ENCODE measurements at regions not wholly inside any gene's neighbourhood (a gene's known extent, or its start where the extent isn't known, plus 50 kb on each side); places are given as distances from the start of the nearest gene placed in this dataset.

DNA sequence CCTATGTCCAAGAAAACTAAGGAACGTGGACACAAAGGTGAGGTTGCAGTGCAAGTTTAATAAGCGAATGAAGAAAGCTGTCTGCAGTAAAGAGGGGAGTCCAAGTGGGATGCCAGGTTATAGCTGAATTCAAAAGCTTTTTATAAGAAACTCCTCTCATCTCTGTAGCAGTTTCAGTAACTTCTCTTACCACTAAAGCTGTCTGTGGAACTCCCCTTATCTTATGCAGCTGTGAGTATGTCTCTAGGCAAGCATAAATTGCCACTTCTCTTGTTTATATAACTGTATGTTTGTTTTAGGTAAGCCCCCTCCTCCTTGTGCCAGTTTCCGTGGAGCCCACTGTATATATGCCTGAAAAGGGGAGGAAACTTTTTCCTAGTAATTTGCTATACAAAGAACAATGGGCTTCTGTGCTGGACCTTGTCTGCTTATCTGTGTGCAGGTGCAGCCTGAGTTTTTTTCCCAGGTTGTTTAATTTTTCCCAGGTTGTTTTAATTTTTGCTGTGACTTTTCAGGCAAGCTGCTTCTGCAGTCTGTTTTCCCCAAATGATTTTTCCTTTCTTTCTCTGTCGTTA, 875.1 kb upstream of the EPHA6 start:
- TF ChIP-seq CTCF (IDR thresholded peaks at IDR 0.05; ENCODE audit: insufficient read depth, low read depth, low read length, missing control alignments), result no peak
- DNase-seq (ENCODE audit: low read depth), result no peak
- H3K4me3 ChIP-seq (ENCODE audit: low read length), result no peak overlapping the region

- TF ChIP-seq CTCF (IDR thresholded peaks at IDR 0.05; ENCODE audit: insufficient read depth, low read depth, low read length, missing control alignments), result no peak
- no peak for DNase-seq (ENCODE audit: low read depth)
- H3K4me3 ChIP-seq (ENCODE audit: low read length), result no peak overlapping the region
Observed at GRCh38 chr3:95965704-95966336, 848.6 kb upstream of the EPHA6 start.

- DNase-seq (ENCODE audit: low read depth), result no peak
- no peak for TF ChIP-seq CTCF (IDR thresholded peaks at IDR 0.05; ENCODE audit: insufficient read depth, low read depth, low read length, missing control alignments)
- no peak overlapping the region for H3K4me3 ChIP-seq (ENCODE audit: low read length)
Observed at GRCh38 chr3:95971573-95971972, 842.8 kb upstream of the EPHA6 start.

GRCh38 chr3:95994338-95994737, 820.1 kb upstream of the EPHA6 start:
- no peak for TF ChIP-seq CTCF (IDR thresholded peaks at IDR 0.05; ENCODE audit: insufficient read depth, low read depth, low read length, missing control alignments)

GRCh38 chr3:96000966-96001365, 813.4 kb upstream of the EPHA6 start:
- no peak for TF ChIP-seq CTCF (IDR thresholded peaks at IDR 0.05; ENCODE audit: insufficient read depth, low read depth, low read length, missing control alignments)
- DNase-seq (ENCODE audit: low read depth), result no peak
- H3K4me3 ChIP-seq (ENCODE audit: low read length), result no peak overlapping the region

More at GRCh38 chr3:95994338-95994737, 820.1 kb upstream of the EPHA6 start:
- no peak for DNase-seq (ENCODE audit: low read depth)
- H3K4me3 ChIP-seq (ENCODE audit: low read length), result no peak overlapping the region

DNA sequence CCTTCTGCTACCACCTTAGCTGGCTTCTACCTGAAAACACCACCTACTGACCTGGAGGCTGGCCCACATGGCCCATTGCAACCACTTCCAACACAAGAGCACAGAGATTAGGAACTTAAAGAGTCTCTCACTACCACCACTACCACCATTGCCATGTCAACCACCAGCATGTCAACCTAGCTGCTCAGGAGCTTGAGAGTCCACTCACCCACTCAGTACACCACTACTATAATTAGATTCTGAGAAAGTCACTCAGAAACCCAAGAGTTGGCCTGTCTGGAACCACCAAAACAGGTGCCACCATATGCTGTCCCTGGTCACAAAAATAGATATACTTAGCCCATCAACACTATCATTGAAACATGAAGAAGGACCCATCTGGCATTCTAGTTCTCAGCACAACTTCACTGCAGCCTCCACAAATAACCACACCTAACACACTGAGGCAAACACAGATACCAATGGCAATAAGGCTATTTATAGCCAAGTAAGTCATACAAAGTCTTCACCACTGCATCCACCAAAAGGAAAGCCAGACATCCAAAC, 806.7 kb upstream of the EPHA6 start:
- TF ChIP-seq CTCF (IDR thresholded peaks at IDR 0.05; ENCODE audit: insufficient read depth, low read depth, low read length, missing control alignments), result no peak
- DNase-seq (ENCODE audit: low read depth), result no peak
- H3K4me3 ChIP-seq (ENCODE audit: low read length), result no peak overlapping the region

DNA sequence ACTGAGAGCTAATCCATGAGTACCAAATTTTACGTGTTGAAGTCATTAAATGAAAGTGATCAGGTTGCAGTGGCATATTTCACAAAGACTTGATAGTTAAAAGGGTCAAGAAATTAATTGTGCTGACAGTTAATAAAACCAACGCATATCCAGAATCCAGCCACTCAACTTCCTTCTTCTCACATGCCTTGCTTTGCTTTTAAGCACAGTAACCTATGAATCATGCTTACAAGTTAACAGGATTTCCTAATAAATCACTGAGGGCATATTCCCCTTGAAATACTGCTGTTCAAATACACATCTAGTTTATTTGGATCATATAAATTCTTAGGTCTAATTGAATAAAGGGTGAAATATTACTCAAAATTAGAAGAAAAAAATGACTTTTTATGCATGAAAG, 801.5 kb upstream of the EPHA6 start:
- H3K4me3 ChIP-seq (ENCODE audit: low read length), result no peak overlapping the region
- TF ChIP-seq CTCF (IDR thresholded peaks at IDR 0.05; ENCODE audit: insufficient read depth, low read depth, low read length, missing control alignments), result no peak
- DNase-seq (ENCODE audit: low read depth), result peak; percentile 53

Measured in epithelial cell of esophagus (primary cell).